ENCODE measurements at regions not wholly inside any gene's neighbourhood (a gene's known extent, or its start where the extent isn't known, plus 50 kb on each side); places are given as distances from the start of the nearest gene placed in this dataset.

DNA sequence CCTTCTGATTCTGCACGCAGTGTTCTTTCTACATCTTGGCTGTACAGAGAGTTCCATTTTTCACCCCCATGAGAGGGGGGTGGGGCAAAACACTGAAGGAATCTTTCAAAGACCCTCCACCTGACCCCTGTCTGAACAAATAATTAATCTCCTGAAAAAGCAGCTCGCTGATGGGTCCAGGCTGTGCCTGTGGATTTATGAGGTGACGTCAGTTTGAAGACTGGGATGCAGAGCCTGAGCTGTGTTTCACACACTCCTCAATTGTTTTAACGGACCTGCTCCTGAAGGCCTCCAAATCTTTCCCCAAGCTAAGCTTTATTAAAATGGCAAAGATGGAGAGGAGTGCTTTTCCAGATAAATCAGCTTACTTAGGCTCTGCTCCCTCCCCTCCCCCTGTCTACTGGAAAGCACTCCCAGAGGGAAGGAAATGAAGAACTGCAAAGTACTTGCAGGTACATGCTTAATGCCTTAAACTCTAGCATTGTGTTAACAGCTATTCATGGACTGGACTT is 390.2 kb upstream of the TNP1 start:
- H3K4me3 ChIP-seq: no peak overlapping the region
- peak overlapping the region in 1 of 2 donors; percentile 81 for H3K27ac ChIP-seq
- TF ChIP-seq, protein P1, sequence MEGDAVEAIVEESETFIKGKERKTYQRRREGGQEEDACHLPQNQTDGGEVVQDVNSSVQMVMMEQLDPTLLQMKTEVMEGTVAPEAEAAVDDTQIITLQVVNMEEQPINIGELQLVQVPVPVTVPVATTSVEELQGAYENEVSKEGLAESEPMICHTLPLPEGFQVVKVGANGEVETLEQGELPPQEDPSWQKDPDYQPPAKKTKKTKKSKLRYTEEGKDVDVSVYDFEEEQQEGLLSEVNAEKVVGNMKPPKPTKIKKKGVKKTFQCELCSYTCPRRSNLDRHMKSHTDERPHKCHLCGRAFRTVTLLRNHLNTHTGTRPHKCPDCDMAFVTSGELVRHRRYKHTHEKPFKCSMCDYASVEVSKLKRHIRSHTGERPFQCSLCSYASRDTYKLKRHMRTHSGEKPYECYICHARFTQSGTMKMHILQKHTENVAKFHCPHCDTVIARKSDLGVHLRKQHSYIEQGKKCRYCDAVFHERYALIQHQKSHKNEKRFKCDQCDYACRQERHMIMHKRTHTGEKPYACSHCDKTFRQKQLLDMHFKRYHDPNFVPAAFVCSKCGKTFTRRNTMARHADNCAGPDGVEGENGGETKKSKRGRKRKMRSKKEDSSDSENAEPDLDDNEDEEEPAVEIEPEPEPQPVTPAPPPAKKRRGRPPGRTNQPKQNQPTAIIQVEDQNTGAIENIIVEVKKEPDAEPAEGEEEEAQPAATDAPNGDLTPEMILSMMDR (IDR thresholded peaks at IDR 0.05): no peak
- no peak for DNase-seq (ENCODE audit: low spot score)

DNA sequence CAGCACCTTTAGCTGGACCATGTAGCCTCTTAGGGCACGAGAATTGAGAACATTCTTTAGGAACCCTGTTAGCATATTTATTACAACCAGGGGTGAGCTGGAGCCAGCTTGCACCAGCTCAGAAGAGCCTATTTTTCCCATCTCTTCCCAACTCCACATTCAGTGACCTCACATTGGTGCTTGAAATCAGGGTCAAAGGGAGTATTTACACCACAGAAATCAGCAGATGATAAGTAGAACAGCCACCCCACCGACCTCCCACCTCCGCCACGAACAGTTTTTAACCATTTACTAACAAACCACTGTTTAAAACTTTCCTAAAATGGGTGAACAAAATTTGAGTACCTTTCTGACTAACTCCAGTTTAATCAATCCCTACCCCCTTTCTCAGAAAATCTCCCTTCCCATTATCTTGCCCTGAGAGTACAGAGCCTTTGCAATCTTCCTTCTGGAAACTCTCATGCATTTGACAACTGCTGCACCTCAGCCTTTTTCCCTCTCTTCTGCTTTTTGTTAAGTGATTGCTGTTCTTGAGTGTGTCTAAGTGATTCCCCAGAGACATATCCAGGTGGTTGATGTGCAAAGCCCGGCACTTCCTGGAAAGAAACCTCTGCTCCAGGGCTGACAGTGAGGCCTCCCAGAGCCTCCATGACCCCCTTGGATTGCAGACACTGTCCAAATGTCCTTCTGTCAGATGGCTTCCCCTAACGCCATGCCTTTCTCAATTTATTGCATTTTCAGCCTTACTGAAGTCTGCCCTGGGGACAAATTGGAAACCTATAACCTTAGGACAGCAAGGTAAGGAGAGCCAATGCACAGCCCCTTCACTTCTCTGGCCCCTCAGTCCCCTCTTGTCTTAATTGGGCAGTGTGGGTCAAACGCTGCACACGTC is 389.5 kb upstream of the TNP1 start:
- TF ChIP-seq, protein P1 (IDR thresholded peaks at IDR 0.05): no peak
- no peak for DNase-seq (ENCODE audit: low spot score)
- Histone ChIP-seq H3K27ac (peak overlapping the region in 1 of 2 donors; percentile 81), H3K4me3 (no peak overlapping the region)

DNA sequence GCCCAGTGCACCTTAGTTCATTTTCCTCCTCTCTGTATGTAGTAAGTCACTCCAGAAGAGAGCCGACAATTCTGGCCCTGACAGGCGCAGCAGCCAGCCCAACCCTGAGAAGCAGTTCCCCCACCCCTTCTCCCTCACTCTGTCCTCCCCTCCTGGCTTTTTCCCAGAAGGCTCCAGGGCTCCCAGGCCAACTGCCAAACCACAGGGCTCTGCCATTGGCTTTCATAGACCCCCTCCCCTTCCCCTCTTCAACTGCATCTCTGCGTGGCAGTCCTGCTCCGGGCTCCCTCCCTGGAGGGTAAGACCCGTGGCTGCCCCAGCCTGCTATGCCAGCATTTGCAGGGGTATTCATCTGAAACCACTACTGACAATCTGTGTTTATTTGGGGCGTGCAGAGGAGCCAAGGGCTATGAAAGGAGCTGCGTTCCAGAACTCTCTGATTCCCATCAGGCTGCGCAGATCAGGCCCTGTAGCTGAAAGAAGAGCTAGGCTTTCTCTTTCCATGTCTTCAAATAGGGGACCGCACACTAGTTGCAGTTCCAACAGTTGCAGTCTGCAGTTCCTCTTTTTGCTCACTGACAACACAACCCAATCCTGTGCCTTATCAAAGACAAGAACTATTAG is 388.6 kb upstream of the TNP1 start:
- DNase-seq (ENCODE audit: low spot score): peak; percentile 81
- peak overlapping the region; percentile 29 for H3K4me3 ChIP-seq
- TF ChIP-seq, protein P1 (IDR thresholded peaks at IDR 0.05): no peak
- H3K27ac ChIP-seq: peak overlapping the region; percentile 71 to 81

DNA sequence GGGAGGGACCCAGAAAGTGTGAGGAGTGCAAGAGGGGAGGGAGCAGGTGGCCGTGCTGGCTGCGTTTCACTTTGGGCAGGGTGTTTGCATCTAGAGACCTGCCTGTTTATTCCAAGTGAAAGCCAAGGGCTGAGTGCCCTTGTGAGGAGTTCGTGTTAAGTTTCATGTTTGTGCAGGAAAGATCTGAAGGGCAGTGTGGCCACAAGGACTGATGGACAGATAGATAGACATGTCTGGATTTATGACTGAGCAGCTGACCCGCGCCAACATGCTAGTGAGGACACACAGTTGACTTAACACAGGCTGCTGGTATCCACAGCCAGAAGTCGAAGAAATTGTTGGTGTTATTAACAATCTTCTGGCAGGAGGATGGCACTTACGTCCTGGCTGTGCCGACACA is 387.6 kb upstream of the TNP1 start:
- Histone ChIP-seq H3K4me3 (no peak overlapping the region), H3K27ac (peak overlapping the region; percentile 71 to 81)
- TF ChIP-seq, protein P1 (IDR thresholded peaks at IDR 0.05): no peak
- no peak for DNase-seq (ENCODE audit: low spot score)

DNA sequence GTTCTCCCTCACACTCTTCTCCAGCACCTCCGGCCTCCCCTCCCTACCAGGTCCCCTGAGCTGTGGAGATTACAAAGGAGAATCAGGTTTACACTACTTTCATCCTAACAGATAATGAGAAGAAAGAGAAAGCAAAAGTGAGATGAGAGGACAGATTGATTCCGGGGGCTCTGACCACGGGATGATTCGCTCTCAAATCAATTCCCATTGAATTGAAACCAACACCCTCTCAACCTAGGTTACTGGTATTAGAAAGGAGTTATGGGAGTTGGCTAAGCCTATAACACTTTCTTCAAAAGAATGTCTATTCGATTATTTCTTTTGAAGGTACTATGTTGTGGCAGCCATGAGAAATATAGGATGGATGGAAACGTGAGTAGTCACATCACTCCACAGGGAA is 386.2 kb upstream of the TNP1 start:
- TF ChIP-seq, protein P1 (IDR thresholded peaks at IDR 0.05): no peak
- Histone ChIP-seq H3K4me3 (no peak overlapping the region), H3K27ac (no peak overlapping the region)
- DNase-seq (ENCODE audit: low spot score): no peak

DNA sequence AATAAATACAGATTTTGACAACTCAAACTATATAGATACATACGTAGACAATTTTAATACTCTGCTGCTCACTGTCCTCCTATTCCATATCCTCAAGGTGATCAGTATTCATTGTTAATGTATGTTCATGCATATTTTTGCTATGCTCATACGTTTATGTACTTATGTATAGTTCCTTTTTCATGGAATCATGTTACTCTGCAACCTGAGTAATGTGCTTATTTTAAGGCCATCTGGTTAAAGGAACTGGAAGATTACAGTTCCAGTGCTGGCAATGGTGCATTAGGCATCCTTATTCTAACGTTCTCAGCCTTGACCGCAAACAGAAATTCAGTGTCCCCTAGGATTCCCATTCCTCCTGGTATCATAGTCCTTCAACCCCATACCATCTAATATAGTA is 385.0 kb upstream of the TNP1 start:
- no peak overlapping the region for H3K27ac ChIP-seq
- DNase-seq (ENCODE audit: low spot score): no peak
- H3K4me3 ChIP-seq: no peak overlapping the region
- TF ChIP-seq, protein P1 (IDR thresholded peaks at IDR 0.05): no peak

All from coronary artery (tissue), 2 donors.